HG03520 (cell line): ENCODE measurements at regions not wholly inside any gene's neighbourhood (a gene's known extent, or its start where the extent isn't known, plus 50 kb on each side); places are given as distances from the start of the nearest gene placed in this dataset.
A peak's percentile ranks its signal among the peaks of the same experiment; 100 is the strongest.
"Not testable (repeated sequence)": the region's sequence is repeated elsewhere in the genome, so short reads cannot be mapped to it uniquely, and the experiment has no call there.

Source experiments
- ATAC-seq: cut with Tn5 transposase; IDR thresholded peaks from one replicate; pipeline ENCODE4 v1.9.1; 2021; ENCODE audit warnings: mild to moderate bottlenecking, moderate library complexity; ENCODE audit not compliant: unreplicated experiment

DNA sequence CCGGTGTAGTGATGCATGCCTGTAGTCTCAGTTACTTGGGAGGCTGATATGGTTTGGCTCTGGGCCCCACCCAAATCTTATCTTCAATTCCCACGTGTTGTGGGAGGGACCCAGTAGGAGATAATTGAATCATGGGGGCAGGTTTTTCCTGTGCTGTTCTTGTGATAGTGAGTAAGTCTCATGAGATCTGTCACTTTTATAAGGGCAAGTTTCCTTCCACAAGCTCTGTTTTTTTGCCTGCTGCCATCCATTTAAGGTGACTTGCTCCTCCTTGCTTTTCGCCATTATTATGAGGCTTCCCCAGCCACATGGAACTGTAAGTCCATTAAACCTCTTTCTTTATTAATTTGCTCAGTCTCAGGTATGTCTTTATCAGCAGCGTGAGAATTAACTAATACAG lies 566.7 kb upstream of the NECTIN3 start:
- ATAC-seq, result no peak

GRCh38 chr3:110506890-110507289 lies 564.7 kb upstream of the NECTIN3 start:
- ATAC-seq, result no peak

GRCh38 chr3:110507570-110507969 lies 564.0 kb upstream of the NECTIN3 start:
- not testable (repeated sequence) for ATAC-seq

DNA sequence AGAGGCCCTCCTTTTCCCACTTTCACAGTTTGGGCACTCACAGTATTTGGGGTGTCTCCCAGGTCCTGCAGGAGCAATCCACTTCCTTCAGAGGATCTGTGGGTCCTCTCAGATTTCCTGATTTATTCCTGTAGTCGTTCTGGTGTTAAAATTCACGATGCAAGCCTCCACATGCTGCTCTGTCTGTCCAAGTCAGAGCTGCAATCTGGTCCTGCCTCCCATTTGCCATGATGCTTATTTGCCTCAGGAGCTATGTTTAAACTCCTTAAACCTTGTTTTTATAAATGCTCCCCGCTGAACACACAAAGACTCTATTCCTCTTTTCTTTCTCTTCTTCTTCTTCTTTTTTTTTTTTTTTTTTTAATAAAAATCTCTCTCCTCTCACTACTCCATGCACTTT lies 558.7 kb upstream of the NECTIN3 start:
- ATAC-seq, result no peak

GRCh38 chr3:110518031-110518430 lies 553.6 kb upstream of the NECTIN3 start:
- ATAC-seq, result no peak

- ATAC-seq, result no peak
These were observed 552.5 kb upstream of the NECTIN3 start for GRCh38 chr3:110519071-110519470.

- ATAC-seq, result no peak
These were observed 550.6 kb upstream of the NECTIN3 start for GRCh38 chr3:110521019-110521418.

DNA sequence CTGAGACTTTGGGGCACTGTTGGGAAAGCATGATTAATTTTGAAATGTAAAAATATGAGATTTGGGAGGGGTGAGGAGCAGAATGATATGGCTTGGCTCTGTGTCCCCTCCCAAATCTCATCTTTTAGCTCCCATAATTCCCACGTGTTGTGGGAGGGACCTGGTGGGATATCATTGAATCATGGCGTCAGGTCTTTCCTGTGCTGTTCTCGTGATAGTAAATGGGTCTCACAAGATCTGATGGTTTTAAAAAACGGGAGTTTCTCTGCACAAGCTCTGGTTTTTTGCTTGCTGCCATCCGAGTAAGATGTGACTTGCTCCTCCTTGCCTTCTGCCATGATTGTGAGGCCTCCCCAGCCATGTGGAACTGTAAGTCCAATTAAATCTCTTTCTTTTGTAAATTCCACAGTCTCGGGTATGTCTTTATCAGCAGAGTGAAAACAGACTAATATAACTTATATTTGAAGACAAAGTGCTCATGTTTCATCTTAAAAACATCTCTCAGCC lies 546.0 kb upstream of the NECTIN3 start:
- ATAC-seq, result not testable (repeated sequence)

DNA sequence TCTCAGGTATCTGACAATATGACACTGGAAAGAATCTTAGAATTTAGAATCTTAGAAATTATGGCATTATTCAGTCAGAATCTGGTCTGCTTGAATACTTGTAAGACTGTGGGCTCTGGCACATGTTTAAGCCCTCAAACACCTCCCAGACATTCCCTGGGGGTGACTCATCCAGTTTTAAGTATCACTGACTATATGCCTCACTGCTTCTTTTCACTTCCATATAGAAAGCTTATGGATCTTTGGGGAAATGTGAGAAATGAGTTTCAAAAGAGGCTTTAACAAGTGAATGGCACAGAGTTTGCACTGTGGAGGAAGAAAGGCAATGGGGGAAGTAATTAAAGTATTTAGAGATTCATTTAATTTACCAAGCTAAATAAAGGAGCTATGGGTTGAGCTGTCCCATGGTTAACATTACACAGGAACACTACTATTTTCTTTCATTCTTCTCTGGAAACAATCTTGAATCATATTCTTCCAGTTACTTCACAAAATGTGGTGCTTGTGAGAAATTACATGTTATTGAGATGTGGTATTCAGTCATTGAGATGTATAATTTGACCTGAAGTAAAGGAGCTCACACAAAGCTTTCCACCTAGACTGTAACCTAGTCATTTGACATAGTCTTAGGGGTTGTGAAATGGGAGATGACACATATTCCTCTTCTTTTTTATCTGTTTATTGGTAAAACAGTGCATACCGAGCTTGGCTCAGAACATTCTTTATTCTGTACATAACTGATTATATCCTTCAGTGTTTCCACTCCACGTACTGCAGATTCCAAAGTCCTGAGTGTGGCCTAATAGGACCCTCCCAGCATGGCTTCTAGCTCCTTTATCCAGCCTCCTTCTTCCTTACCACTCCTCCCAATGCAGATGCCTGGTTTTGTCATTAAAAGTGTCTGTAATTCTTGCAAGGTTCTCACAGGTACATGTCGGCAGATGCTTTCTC lies 544.6 kb upstream of the NECTIN3 start:
- ATAC-seq, result no peak

DNA sequence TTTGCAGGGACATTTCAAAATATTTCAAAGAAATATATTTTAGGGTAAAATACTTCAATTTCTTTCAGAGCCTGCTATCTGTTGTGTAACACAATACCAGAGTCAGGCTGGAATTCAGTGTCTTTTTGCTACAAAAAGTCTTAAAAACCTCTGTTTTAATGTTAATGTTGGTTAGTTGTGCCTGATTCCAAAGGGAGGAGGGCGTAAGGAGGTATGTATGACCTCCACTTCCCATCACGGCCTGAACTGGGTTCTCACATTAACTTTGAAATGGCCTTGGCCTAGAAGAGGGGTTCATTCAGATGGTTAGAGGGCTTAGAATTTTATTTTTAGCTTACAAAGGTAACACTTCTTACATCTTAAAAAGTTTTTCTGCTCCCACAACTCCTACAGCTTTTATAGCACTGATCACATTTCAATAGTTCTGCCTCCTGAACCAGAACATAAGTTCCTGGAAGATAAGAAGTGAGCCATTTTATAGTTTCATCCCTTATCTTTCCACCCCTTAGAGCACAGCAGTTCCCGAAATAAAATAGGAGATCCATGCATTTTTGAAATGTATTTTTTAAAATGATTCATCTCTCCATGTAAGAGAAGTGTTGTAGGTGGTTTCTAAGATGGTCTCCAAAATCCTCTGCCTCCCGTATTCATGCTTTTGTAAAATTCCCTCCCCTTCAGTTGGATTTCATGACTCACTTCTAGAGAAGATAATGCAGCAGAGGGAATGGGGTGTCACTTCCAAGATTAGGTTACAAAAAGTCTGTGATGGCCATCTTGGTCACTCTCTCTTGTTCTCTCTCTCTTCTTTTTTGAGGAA lies 543.1 kb upstream of the NECTIN3 start:
- no peak for ATAC-seq

- no peak for ATAC-seq
These were observed 540.7 kb upstream of the NECTIN3 start for GRCh38 chr3:110530902-110531301.

DNA sequence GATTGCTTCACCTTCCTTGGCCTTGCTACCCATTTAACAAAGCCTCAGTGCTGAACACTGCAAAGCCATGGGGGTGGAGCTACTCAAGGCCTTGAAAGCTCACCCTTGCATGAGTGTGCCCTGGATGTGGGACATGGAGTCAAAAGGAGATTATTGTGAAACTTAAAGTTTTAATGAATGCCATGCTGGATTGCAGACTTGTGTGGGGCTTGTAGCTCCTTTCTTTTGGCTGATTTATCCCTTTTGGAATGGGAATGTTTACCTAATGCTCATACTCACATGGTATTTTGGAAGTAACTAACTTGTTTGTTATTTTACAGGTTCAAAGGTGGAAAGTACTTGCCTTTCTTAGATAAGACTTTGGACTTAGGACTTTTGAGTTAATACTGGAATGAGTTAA lies 538.5 kb upstream of the NECTIN3 start:
- ATAC-seq, result no peak

GRCh38 chr3:110542552-110543150 lies 529.0 kb upstream of the NECTIN3 start:
- ATAC-seq, result no peak

DNA sequence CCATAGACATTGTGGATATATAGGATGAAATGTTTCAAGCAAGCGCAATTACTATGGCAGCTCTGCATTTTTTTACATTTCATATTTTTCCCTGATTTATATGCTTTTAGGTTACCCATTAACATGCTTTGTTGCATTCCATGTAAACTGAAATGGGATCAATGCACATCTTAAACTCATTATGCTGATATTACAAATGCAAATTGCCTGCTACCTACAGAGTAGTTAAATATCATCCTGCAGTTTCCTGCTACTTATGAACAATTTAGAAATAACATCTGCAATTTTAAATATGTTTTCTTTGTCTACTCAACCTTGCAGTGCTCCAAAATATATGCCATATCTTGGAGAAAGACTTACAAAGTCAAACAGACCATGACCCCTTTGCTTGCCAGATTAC lies 526.9 kb upstream of the NECTIN3 start:
- no peak for ATAC-seq

- no peak for ATAC-seq
These were observed 521.1 kb upstream of the NECTIN3 start for GRCh38 chr3:110550511-110550910.

DNA sequence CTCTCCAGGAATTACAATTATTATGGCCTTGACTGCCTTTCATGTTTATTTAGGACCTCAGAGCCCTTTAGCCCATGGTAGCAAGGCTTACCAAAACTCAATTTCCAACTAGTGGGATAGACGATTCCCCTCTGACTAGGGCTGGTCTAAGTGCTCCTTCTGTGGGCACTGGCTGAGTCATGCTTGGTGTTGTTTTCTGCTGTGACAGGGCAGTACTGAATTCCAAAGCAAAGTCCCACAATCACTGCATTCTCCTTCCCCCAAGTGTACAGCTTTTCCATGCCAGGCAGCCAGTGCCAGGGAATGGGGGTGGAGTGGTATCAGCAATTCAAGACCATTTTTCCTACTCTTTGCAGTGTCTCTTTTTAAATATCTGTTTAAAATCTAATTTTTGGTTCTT lies 509.0 kb upstream of the NECTIN3 start:
- no peak for ATAC-seq

GRCh38 chr3:110564674-110565073 lies 506.9 kb upstream of the NECTIN3 start:
- ATAC-seq, result no peak

- ATAC-seq, result no peak
These were observed 504.6 kb upstream of the NECTIN3 start for GRCh38 chr3:110567029-110567428.

DNA sequence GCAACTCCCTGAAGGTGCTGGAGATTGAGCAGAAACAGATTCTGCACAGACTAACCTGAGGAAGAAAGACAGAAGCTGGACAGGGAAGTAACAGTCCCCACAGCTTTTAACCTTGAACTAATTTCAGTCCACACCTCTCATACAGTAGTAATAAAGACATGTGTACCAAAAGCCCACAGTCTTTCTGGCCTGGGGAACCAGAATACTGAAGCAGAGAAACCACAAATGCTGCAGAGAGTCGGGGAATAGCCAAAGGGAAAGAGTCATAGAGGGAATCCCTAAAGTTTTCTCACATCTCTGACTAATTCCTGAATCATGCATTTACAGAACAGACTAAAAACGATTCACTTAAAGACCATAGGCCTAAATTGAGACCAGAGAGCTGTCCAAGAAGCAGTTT lies 503.4 kb upstream of the NECTIN3 start:
- peak; percentile 71 for ATAC-seq

DNA sequence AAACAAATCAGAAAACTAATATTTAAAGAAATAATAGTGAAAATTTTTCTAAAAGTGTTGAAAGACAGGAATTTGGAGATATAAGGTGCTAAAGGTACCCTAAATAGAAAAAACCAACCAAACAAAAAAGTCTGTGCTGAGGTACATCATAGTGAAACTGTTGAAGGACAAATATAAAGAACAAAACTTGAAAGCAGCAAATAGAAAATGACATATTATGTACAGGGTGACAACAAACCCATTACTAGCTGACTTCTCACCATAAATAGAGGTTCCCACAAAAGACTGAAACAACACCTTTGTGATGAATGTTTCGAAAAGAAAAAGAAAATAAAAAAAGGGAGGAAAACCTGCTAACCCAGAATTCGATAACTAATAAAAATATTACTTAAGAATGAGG lies 502.5 kb upstream of the NECTIN3 start:
- peak; percentile 72 for ATAC-seq

- ATAC-seq, result no peak
These were observed 495.9 kb upstream of the NECTIN3 start for GRCh38 chr3:110575702-110576101.
